ENCODE measurements at regions not wholly inside any gene's neighbourhood (a gene's known extent, or its start where the extent isn't known, plus 50 kb on each side); places are given as distances from the start of the nearest gene placed in this dataset.

DNA sequence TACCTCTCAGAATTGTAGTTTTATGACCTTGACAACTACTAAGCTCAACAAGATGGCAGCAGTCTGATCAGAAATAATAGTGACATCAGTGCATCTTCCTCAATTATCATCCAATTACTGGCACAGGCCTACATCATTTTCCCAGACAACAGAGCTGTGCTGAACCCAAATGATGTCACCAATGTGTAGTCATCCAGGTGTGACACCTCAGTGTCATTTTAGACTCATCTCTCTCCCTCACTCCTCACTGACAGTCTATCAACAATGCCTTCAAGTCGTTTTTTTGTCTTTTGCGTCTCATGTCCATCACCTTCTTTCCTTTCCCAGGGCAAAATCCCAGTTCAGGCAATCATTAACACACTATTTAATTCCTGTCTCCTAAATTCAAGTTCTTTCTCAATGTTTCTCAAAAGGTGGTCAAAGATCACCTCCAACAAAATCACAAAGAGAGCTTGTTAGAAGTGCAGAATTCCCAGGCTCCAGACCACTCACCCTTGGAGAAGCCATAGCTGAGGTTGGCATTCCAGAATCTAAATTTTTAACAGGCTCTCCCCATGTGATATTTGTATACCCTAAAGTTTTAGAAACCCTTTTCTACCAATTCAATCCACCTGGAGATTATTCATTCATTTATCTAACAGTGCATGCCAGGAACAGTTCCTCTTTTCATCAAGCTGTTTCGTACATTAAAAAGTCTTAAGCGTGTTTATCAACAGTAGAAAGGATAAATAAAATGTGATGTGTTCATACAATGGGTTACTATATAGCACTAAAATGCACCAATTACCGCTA is 125.3 kb upstream of the KLF7 start:
- no peak for DNase-seq

DNA sequence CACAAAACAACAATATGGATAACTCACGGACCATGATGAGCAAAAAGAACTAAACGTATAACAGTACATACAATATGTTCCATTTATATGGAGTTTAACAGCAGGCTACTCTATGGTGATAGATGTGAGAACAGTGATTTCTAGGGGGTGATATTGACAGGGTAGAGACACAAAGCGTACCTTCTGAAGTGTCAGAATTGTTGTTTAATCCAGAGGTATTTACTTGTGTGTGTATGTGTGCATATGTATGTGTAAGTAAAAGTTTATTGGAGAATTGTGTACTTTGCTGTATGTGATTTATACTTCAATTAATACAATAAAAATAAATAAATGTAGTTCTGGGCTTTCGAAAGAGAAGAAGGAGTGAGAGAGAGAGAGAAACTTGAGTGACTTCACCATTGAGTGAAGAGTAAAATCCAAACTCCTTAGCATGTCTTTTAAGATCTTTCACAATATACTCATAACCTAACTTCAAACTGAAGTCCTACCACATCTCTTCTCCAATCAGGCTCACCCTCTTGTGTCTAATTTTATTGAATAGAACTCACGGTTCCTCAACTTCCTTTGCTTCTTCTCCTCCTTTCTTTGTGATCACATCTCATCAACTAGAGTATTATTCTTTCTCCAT is 126.0 kb upstream of the KLF7 start:
- no peak for DNase-seq

DNA sequence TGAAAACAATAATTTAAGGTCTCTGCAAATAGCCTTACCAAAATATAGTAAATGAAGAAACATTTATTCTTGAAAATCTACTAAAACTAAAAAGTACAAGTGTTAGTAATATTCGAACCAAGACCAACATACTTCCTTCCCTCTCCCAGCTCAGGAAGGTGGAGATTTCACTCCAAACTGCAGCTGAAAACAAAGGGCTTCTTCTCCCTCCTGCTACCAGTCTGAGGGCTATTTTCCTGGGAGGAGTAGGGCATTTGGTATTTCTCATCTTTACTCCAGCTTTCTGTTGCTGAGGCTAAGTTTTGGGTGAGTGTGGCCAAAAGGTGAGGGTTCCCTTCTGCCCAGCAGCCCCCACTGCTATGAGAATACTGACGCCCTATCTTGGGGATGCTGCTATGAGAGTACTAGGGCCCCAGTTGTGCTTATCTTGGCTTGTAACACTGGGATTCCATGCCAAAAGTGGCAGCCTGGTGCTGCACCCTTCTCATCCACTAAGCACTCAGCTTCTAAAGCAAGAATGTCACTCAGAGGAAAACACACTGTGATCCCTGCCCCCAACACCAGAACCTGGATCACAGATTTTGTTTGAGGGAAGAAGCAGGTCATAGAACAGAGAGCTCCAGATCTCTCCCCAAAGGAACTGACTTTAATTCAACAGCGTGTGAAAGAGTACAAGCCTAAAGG is 130.7 kb upstream of the KLF7 start:
- DNase-seq, result no peak

DNA sequence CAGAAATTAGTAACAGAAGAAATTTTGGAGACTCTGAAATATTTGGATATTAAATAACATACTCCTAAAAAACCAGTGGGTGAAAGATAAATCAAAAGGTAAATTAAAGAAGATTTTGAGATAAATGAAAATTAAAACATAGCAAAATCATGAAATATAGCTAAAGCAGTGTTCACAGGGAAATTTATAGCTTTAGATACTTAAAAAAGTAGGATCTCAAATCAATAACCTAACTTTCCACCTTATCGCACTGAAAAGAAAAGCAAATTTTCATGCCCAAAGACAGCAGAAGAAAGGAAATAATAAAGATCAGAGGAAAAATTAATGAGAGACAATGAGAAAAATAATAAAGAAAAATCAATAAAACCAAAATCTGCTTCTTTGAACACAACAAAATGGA is 135.1 kb upstream of the KLF7 start:
- no peak for DNase-seq

DNA sequence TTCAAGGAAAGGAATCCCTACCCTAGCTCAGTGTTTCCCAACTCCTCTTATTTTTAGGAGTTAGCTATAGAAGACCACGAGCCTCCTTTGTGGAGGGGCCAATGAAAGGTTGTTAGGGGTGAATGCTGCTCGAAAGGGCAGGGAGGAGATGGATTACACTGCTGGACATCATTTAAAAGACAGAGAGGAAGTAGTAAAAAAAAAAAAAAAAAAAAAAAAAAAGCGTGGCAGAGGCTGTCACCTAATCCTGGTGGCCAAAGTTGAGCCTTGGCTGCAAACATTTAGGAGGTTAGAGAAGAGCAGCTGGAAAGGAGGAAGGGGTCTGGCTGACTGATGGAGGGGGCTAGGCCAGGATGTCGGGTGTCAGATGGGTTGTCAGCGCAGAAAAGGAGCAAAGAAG is 139.0 kb upstream of the KLF7 start:
- no peak for DNase-seq

DNA sequence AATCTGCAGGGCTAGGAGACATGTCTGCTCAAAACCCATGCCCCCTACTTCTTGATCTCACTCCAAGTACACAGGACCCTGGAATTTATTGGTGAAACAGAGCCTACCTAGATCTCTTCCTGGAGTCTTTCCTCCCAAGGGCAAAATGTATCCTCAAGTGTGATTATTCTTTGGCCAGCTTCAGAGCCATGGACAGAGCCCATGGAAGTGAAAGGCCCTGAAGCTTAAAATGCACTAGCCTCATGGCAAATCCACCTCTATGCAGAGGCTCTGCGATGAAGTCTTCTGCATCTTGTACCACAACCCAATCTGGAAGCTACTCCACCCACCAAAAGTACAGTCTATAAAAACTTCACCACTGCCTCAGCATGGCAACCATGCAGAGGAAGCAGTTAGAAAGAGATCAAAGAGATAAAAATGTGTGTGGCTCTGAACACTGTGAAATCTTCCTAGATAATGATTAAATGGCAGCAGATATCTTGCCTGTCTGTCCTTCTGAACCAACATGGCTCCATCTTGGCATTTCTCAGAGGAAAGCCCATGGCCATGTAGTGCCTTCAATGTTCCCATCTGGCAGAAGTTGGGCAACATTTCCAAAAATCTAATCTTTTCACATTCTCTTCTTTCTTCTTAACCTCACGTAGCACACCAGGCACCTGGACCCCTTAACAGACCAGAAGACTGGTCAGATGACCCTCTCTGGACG is 142.9 kb upstream of the KLF7 start:
- no peak for DNase-seq

DNA sequence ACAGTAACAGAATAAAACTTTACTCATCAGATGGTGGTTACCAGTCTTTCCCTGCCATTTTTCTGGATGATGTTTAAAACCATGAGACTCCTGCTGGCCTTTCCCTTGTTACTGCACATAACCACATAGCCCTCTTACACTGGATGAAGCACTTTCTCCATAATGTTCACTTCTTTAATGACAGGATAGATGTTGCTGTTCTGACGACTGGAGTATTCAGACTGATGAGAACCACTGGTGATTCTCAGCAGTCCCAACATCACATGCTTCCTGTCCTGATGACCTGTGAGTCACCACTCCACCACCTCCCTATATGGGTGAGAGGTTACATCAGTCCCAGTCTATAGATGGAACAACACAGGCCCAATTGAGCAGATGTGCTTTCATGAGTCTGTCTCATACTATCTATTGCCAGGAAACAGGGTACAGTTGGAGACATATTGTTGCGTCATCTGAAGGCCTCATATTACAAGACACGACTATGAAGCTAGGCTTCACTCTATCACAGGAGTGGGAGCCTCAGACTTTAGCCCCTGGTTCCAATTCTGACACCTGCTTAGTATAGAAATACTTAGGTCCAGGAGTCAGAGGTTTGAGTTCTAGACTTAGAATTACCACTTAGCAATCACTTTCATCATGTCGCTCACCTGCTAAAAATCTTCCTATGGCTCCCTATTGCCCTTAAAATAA is 145.7 kb upstream of the KLF7 start:
- no peak for DNase-seq

DNA sequence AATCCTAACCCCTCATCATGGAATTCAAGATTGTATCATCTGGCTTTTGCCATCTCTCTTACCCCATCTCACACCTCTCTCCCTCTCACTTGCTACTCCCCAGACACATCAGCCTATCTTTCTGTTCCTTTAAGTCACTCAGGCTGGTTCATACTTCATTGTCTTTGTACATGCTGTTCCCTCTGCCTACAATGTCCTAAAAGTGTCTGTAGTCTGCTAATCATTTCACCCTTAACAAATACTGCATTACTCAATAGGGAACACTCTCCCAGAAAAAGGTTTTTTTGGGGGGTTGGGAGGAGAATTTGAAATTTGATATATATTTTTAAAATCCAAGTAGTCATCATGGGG is 146.2 kb upstream of the KLF7 start:
- no peak for DNase-seq

DNA sequence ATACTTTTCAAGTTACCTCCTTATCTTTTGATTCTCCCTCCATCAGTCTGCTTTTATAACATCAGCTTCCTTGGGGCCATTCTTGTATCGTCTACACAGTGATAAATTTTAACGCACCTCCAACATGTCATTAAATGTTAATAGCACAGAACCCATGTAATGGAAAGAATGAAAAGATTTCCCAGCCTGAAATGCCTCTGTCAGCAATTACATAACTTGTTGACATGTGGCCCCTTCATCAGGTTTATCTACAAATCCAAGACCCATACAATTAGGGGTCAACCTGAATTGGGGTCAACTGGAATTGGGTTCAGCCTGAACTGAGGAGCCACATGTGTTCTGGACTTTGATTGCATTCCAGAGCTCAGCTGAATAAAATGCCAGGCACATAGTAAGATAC is 148.2 kb upstream of the KLF7 start:
- DNase-seq, result no peak

DNA sequence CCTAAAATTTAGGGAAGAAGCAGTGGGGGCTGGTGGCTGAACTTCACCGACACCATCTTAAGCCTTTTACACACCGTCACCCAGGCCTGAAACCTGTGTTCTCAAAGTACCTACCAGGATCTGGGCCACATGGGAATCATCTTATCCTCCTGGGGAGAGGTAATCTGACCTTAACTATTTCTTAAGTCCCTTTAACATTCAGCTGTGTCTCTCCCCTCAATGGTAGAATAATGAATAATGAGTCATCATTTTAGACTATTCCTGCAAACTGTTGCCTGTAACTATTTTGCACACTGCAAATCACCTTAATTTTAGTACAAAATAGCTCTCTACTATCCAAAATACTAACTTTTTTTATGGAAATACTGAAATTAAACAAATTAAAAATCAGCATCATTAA is 149.4 kb upstream of the KLF7 start:
- DNase-seq, result no peak

DNA sequence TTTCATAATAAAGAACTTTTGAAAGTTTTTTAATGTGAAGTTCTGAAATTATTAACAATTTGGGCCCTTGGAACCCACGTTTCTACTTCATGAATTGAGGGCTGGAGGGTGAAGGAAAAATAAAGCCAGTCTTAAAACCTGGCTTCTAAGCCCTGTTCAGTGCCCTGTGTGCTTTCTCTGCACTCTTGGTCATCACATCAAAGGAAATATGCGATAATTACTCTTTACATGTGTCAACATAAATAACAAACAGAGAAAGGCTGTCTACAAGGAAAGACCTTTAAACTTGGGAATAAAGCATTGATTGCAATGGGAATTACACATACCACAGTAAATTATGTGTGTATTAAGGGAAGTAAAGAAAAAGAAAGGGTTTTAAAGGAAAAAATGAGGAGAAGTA is 150.7 kb upstream of the KLF7 start:
- no peak for DNase-seq

DNA sequence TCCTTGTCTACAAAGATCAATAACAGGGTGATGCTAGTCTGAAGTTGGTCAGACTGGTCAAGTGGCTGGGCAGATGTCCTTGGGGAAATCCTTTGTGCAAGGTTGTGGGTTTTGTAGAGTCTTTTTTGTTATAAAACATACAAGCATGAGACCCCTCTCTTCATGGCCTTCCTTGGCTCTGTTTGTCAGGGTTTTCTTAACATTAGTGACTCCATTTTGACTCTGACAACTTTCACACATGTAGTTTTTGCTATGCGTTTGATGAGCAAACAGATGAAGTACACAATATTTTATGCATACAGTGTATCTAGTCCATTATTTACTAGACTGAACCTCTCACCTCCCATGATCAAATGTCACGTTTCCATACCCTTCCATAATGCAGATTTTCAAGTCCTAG is 151.2 kb upstream of the KLF7 start:
- no peak for DNase-seq

DNA sequence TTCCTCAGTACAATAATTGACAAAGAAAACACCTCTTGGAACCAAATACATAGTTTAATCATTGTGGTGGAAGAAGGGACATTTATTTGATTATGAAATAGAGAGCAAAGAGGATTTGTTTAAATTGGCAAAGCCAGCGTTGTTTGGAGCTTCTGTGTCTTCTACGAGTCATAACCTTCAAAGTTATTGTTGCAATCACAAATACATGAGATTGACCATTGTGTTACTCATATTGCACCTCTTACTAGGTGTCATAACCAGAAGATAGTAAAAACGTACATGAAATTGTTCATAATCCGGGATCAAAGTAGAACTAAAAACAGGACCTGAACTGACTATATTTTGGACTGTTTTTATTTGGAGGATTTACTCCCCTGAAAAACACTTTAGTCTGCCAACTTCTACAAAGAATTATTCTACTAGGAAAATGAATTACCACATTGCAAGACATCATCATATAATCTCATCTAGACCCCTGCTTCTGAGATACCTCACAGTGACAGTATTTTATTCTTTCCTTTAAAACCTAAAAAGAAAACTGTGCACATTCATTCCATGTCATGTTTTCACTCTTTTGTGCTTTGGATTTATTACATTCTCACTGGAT is 151.7 kb upstream of the KLF7 start:
- DNase-seq, result no peak

DNA sequence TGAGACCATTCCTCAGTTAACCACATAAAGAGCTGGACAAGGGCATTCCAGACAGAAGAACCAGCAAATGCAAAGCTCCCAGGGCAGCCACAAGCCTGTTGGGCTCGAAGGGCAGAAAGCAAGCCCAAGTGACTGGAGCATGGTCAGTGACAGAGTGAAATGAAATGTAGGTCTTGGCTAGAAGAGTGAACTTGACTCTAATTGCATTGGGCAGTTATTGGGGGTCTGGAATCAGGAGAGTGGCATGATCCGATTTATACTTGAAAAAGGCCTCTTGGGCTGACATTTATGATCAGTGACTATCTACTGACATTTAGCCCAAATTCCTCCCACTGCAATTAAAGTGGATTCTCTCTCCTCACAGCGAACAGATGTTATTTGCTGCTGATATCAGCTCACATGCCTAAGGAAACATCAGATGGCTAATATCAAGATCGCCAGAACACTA is 152.5 kb upstream of the KLF7 start:
- DNase-seq, result no peak

DNA sequence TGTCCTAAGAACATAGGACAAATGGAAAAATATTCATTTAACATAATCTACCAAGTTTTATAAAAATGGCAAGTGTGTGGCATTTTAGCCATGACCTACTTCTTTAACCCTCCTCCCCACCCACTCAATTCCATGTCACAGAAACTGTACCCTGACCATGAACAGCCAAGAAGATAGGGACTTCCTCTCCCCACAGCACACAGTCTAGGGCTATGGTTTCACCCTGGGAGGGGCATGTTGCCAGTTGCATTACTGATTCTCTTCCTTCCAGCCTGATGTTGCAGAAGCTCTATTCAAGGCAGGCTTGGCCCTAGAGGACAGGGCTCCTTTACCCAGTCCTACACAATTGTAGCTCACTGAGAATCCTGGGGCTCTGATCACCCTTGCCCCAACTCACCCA is 153.6 kb upstream of the KLF7 start:
- no peak for DNase-seq

DNA sequence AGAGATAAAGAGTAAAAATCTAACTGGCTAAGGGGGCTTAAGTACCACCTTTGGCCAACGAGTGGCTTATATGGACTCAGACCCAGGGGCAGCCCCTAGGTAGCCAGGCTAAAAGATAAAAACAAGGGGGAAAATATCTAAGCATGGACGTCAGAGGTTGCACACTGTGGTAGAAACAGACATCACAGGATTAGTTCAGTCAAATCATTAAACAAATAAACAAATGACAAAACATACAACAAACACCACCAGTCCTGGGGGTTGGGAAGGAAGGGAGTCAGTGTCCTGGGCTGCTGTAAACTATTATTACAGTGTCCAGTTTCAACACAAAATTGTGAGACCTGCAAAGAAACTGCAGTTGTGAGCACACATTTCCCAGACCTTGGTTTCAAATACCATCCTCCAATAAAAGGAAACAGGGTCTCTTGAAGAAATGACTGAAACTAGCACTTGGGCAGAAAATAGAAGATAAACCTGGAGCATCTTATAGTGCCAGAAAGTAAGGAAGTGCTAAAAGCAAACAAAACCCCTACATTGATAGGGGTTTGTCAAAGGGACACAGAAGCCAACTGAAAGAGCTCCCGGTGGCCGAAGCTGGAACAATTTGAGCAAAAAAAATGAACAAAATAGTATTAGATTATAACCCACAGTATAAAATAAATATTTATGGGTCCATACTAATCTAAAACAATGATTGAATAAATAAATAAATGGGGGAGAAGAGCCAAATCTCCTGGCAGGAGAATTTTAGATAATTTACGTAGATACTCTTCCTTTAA is 154.8 kb upstream of the KLF7 start:
- DNase-seq, result no peak

DNA sequence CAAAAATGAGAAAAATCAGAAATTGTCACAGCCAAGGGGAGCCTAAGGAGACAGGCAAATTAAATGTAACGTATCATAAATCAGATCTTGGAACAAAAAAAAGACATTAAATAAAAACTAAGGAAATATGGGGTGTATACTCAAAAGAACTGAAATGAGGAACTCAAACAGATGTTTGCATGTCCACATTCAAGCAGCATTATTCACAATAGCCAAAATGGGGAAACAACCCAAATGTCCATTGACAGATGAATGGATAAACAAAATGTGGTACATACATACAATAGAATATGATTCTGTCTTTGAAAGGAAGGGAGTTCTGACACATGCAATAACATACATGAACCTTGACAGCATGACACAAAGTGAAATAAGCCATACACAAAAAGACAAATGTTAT is 155.8 kb upstream of the KLF7 start:
- no peak for DNase-seq

DNA sequence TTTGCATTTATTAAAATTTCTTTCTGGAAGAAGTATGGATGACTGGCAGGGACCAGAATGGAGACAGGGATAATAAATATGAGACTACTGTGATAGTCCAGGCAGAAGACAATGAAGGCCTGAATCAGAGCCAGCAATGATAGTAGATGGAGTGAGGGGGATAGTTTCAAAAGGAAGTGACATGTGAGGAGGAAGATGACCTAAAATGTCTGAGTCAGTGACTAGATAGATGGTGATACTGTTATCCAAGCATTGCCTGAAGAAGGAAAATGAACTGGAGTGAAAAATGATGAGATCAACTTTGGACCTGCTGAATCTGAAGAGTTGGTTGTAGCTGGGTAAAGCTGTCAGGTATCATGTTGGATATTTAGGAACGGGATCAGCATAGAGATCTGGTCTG is 158.3 kb upstream of the KLF7 start:
- no peak for DNase-seq

DNA sequence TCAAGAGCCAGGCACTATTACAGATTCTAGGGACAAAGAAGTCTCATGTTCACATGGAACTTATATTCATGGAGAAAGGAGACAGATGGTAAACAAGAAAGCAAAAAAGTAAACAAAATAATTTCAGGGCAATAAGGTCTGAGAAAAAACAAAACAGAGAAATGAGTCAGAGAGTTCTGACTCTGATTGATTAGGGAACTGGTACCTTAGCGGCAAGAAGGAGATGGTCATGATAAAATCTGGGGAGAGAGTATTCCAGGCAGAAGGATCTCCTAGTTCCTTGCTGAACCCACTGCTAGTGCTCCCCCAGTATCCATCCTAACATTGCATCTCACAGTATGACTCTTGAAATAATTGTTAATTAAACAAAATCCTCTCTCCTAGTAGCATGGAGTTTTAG is 161.8 kb upstream of the KLF7 start:
- DNase-seq, result no peak

DNA sequence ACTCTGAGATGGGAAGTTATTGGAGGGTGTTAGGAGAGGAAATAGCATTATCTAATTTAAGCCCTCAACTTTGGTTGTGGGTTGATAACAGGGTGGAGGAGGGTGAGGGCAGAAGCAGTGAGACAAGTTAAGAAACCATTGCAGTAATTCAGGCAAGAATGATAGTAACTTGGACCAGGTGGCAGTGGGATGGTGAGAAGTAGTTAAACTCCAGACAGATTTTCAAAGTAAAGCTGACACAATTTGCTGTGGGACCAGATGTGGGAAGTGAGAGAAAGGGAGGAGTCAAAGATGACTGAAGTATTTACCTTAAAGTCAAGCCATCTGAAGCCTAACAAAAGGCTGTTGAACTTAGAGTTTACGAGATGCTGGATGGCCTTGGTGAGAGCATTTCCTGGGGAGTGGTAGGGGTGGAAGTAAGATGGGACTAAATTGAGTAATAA is 163.2 kb upstream of the KLF7 start:
- no peak for DNase-seq

DNA sequence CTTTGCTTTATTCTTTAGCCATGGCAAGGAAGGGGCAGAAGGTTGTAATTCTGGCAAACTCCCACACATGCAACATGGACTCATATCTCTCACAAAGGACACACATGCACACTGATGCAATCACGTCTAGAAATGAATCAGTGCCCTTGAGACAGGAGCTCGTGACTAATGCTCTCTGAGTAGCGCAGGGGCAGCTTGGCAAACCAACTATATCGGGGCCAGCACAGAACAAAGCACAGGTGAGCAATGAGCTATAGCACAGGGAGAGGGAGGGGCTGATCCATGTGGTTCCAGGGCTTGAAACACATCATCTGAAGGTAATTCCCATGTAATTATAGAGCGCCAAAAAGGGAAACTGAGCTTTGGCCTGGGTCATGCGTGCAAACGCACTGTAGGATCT is 165.2 kb upstream of the KLF7 start:
- no peak for DNase-seq

DNA sequence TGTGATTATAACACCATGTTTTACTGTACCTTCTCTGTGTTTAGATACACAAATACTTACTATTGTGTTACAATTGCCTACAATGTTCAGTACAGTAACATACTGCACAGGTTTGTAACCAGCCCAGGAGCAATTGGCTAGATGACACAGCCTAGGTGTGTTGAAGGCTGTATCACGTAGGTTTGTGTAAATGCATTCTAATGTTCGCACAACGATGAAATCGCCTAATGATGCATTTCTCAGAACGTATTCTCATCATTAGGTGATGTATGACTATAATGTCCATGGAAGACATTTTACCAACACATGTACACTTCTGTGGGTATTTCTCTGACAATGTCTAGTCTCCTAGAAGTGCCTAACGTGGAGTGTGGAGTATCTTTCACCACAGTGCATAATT is 165.9 kb upstream of the KLF7 start:
- no peak for DNase-seq

Measured in NCI-H187 treated with DMSO at 0.1 percent for 48 hours (cell line).